ENCODE measurements at regions not wholly inside any gene's neighbourhood (a gene's known extent, or its start where the extent isn't known, plus 50 kb on each side); places are given as distances from the start of the nearest gene placed in this dataset.

DNA sequence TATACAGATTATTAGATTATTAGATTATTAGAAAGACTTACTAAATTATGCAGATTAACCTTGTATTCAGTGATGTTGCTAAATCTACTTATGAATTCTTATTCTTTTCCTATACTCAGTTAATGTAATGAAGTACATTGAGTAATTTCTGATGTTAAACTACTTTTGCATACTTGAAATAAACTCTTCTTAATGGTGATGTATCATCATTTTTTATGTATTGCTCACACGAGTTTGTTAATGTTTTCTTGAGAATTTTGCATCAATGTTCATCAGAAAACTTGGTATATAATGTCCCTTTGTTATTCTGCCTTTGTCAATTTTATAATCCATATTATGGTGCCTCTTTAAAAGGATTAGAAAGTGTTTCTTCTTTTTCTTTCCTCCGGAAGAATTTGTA is 163.2 kb upstream of the COL8A1 start:
- TF ChIP-seq POLR2A (IDR thresholded peaks at IDR 0.05): no peak
- TF ChIP-seq, protein P1, sequence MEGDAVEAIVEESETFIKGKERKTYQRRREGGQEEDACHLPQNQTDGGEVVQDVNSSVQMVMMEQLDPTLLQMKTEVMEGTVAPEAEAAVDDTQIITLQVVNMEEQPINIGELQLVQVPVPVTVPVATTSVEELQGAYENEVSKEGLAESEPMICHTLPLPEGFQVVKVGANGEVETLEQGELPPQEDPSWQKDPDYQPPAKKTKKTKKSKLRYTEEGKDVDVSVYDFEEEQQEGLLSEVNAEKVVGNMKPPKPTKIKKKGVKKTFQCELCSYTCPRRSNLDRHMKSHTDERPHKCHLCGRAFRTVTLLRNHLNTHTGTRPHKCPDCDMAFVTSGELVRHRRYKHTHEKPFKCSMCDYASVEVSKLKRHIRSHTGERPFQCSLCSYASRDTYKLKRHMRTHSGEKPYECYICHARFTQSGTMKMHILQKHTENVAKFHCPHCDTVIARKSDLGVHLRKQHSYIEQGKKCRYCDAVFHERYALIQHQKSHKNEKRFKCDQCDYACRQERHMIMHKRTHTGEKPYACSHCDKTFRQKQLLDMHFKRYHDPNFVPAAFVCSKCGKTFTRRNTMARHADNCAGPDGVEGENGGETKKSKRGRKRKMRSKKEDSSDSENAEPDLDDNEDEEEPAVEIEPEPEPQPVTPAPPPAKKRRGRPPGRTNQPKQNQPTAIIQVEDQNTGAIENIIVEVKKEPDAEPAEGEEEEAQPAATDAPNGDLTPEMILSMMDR (IDR thresholded peaks at IDR 0.05): no peak

Data from esophagus squamous epithelium (tissue), 4 donors.